ENCODE measurements at regions not wholly inside any gene's neighbourhood (a gene's known extent, or its start where the extent isn't known, plus 50 kb on each side); places are given as distances from the start of the nearest gene placed in this dataset.

- TF ChIP-seq CTCF (IDR thresholded peaks at IDR 0.05) (no peak), POLR2AphosphoS5 (IDR thresholded peaks at IDR 0.05) (no peak), EP300 (IDR thresholded peaks at IDR 0.05) (no peak), POLR2A (IDR thresholded peaks at IDR 0.05) (no peak)
Measured at GRCh38 chr14:101377069-101377468, 184.2 kb upstream of the DIO3 start.
